Lung (tissue), 11 donors: ENCODE measurements at regions not wholly inside any gene's neighbourhood (a gene's known extent, or its start where the extent isn't known, plus 50 kb on each side); places are given as distances from the start of the nearest gene placed in this dataset.

Source experiments
- ATAC-seq: fragments of 200-7000 bp; cut with Tn5 transposase; one replicate; pipeline ENCODE4 v1.9.1; 2020; ENCODE audit warnings: moderate number of reproducible peaks; ENCODE audit not compliant: insufficient read depth, low FRiP score
- DNase-seq, 3 donors: peaks; one replicate each; pipeline ENCODE4 v3.0.0-alpha.2; 2013 to 2017
- H3K27ac ChIP-seq, 2 donors: one replicate each; pipeline ENCODE4 v1.5.1; 2013; ENCODE audit warnings: mild to moderate bottlenecking in 2 of 2, moderate library complexity in 2 of 2, control low read depth in 1 of 2, inconsistent platforms in 1 of 2, low read depth in 1 of 2, low read length in 1 of 2
- H3K27me3 ChIP-seq, 3 donors: one replicate each; pipeline ENCODE4 v1.5.1; 2013; ENCODE audit warnings: low read length in 2 of 3; ENCODE audit not compliant: control insufficient read depth in 3 of 3, insufficient read depth in 3 of 3
- H3K36me3 ChIP-seq, 4 donors: one replicate each; pipeline ENCODE4 v1.5.1; 2013; ENCODE audit warnings: low read length in 4 of 4, mild to moderate bottlenecking in 1 of 4, moderate library complexity in 1 of 4; ENCODE audit not compliant: control insufficient read depth in 4 of 4, insufficient read depth in 4 of 4
- H3K4me1 ChIP-seq, 5 donors: one replicate each; pipeline ENCODE4 v1.5.1; 2013; ENCODE audit warnings: low read length in 5 of 5, mild to moderate bottlenecking in 2 of 5, moderate library complexity in 1 of 5; ENCODE audit not compliant: control insufficient read depth in 5 of 5, insufficient read depth in 5 of 5
- H3K4me3 ChIP-seq: one replicate; pipeline ENCODE4 v1.5.1; 2013; ENCODE audit warnings: mild to moderate bottlenecking, control low read depth, moderate library complexity
- H3K9ac ChIP-seq, 2 donors: one replicate each; pipeline ENCODE4 v1.5.1; 2013; ENCODE audit warnings: low read length in 2 of 2, control low read depth in 1 of 2; ENCODE audit not compliant: insufficient read depth in 1 of 2
- H3K9me3 ChIP-seq, 4 donors: one replicate each; pipeline ENCODE4 v1.5.1; 2013; ENCODE audit warnings: low read length in 3 of 4, mild to moderate bottlenecking in 1 of 4, moderate library complexity in 1 of 4; ENCODE audit not compliant: control insufficient read depth in 4 of 4, insufficient read depth in 3 of 4
- CTCF ChIP-seq: IDR thresholded peaks from 2 replicates; pipeline ENCODE4 v1.5.1; 2012; ENCODE audit warnings: mild to moderate bottlenecking; ENCODE audit errors: control extremely low read depth, extremely low read depth
- WGBS, 2 donors: extraction: QIAGEN DNeasy Blood & Tissue Kit; methylation state at CpG; one replicate each; pipeline ENCODE4 v1.1.7; 2013; 5-methylcytosine and 5-hydroxymethylcytosine counted together
- donor health status: control.
- donor health status: control.
- donor health status: Bipolar disorder and iron deficiency.
- donor health status: healthy.
- donor health status: DM: yes; HTN: yes; CAD: no.

- ATAC-seq: peak; percentile 27
- H3K9ac ChIP-seq: no peak overlapping the region
- peak in 1 of 3 donors; percentile 8 for DNase-seq
- H3K4me1 ChIP-seq: peaks cover 0 to 2% (median 0%) of the 10 kb centered on the region in 5 donors
- H3K27me3 ChIP-seq: no peaks in the 10 kb centered on the region
- no peak overlapping the region for H3K27ac ChIP-seq
- 55 to 77% methylated on average over 1 of the region's 1 CpG for WGBS, 2 donors
- no peaks in the 10 kb centered on the region for H3K36me3 ChIP-seq
- H3K4me3 ChIP-seq: no peak overlapping the region
- no peak for TF ChIP-seq CTCF
- no peaks in the 10 kb centered on the region for H3K9me3 ChIP-seq
These were observed 352.3 kb downstream of the SLCO4C1 start for GRCh38 chr5:101943784-101944183.

- no peaks in the 10 kb centered on the region for H3K36me3 ChIP-seq
- H3K27me3 ChIP-seq: no peaks in the 10 kb centered on the region
- TF ChIP-seq CTCF: no peak
- no peak overlapping the region for H3K9ac ChIP-seq
- DNase-seq (peak; percentile 51 to 78 (median 69)), ATAC-seq (peak; percentile 69)
- no peaks in the 10 kb centered on the region for H3K9me3 ChIP-seq
- WGBS, 2 donors: 46 to 55% methylated on average over 8 of the region's 8 CpGs
- no peak overlapping the region for H3K4me3 ChIP-seq
- peaks cover 0 to 2% (median 0%) of the 10 kb centered on the region in 5 donors for H3K4me1 ChIP-seq
- H3K27ac ChIP-seq: no peak overlapping the region
These were observed 353.7 kb downstream of the SLCO4C1 start for GRCh38 chr5:101942321-101942882.

GRCh38 chr5:101937041-101937440 is 359.0 kb downstream of the SLCO4C1 start:
- Histone ChIP-seq H3K9ac (no peak overlapping the region), H3K36me3 (no peaks in the 10 kb centered on the region), H3K9me3 (peaks cover 0 to 2% (median 0%) of the 10 kb centered on the region in 4 donors), H3K27me3 (no peaks in the 10 kb centered on the region), H3K4me3 (no peak overlapping the region), H3K27ac (no peak overlapping the region), H3K4me1 (no peaks in the 10 kb centered on the region)
- WGBS, 2 donors: 89 to 92% methylated on average over 2 of the region's 2 CpGs
- DNase-seq (no peak), ATAC-seq (no peak)
- TF ChIP-seq CTCF: no peak

- H3K27me3 ChIP-seq: no peaks in the 10 kb centered on the region
- no peak for DNase-seq
- H3K4me1 ChIP-seq: no peaks in the 10 kb centered on the region
- peaks cover 0 to 2% (median 0%) of the 10 kb centered on the region in 4 donors for H3K9me3 ChIP-seq
- H3K9ac ChIP-seq: no peak overlapping the region
- ATAC-seq: no peak
- TF ChIP-seq CTCF: no peak
- H3K27ac ChIP-seq: no peak overlapping the region
- H3K36me3 ChIP-seq: no peaks in the 10 kb centered on the region
- no peak overlapping the region for H3K4me3 ChIP-seq
These were observed 361.0 kb downstream of the SLCO4C1 start for GRCh38 chr5:101935086-101935485.
